Right renal pelvis (tissue), 4 donors: ENCODE measurements at regions not wholly inside any gene's neighbourhood (a gene's known extent, or its start where the extent isn't known, plus 50 kb on each side); places are given as distances from the start of the nearest gene placed in this dataset.

Experiments
- DNase-seq, 4 donors: peaks; one replicate each; pipeline ENCODE4 v3.0.0-alpha.2; 2013; ENCODE audit warnings: low read depth in 4 of 4, low spot score in 3 of 4, missing footprints in 1 of 4

GRCh38 chr9:88233091-88233490 lies 94.8 kb upstream of the SPATA31C2 start:
- DNase-seq: no peak

DNA sequence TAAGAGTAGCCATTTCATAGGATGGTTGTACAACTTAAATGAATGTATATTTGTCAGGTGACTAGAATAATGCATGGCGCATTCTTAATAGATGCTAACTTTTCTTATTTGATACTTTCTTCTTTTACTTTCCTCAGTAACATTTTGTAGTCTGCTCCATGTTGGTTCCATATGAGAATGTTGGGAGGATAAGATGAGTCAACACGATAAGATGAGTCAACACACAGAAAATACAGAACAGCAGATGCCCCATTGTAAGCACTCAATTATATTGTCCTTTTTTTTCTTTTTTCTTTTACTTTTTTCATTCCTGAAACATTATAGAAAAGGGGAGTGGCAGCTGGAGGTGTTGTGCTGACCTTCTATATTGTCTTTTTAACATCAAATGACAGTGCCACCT lies 92.3 kb upstream of the SPATA31C2 start:
- DNase-seq: no peak

DNA sequence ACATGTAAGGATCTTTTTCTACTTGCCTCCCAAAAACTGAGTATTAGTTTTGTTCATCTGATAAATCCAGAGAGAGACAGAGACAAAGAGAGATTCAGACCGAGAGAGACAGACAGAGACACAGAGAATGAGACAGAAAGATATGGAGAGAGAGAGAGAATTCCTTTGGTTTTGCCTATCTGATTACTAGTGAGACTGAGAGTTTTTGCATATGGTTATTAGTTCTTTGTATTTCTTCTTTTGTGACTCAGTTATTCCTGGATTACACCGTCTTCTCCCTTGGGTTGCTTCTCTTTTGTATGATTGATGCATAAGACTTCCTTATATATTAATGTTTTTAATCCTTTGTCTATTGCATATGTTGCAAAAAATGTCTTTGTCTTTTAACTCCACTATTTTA lies 91.2 kb upstream of the SPATA31C2 start:
- no peak for DNase-seq

DNA sequence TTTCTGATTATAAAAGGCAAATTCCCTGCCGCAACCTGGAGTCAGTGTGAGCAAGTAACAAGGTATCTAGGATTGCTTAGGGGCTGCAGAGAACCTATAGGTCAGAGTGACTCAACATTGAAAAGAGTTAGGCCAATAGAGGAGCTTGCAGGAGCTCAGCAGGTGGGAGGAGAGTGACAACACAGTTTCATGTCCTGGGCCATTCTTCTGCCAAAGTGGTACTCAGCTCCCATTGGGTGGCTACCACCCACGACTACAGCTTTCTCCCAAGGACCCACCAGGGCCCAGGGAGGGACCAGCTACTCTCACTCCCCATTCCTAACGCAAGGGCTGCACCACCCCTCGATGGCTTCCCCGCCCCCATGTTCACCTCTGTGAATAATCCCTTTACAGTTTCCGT lies 86.7 kb upstream of the SPATA31C2 start:
- DNase-seq: no peak

- DNase-seq: no peak
Observed at GRCh38 chr9:88221105-88221504, 82.8 kb upstream of the SPATA31C2 start.

GRCh38 chr9:88220652-88221051 lies 82.4 kb upstream of the SPATA31C2 start:
- no peak for DNase-seq

- DNase-seq: no peak
Observed at GRCh38 chr9:88219601-88220000, 81.3 kb upstream of the SPATA31C2 start.

DNA sequence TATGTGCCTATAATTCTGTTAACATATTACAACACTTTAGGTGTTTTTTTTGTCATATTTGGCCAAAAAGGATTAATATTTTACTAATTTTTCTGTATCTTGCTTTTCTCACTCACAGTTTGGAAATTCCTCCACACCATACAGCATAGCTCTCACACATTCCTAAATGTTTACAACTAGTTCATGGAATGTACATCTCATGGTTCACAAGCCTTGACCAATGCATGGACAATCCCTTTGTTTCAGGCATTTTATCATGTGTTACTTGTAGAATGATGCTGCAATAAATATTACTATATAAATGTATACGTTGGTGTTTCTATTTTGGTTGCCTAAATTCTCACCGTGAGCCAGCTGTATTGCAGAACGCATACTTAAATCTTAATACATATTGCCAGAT lies 80.5 kb upstream of the SPATA31C2 start:
- DNase-seq: no peak

GRCh38 chr9:88216126-88216995 lies 78.1 kb upstream of the SPATA31C2 start:
- no peak for DNase-seq

- no peak for DNase-seq
Observed at GRCh38 chr9:88215196-88216125, 77.2 kb upstream of the SPATA31C2 start.

DNA sequence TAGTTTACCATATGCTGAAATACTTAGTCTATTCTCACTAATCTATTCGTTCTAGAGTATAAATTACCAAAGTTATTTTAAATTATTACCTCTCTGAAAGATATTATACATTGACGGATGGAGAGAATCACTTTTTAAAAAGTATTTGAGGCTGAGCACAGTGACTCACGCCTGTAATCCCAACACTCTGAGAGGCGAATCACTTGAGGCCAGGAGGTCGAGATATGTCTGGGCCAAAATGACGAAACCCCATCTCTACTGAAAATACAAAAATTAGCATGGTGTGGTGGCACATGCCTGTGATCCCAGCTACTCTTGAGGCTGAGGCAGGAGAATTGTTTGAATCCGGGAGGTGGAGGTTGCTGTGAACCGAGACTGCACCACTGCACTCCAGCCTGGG lies 64.0 kb upstream of the SPATA31C2 start:
- DNase-seq: no peak

GRCh38 chr9:88198341-88198807 lies 60.1 kb upstream of the SPATA31C2 start:
- DNase-seq: no peak

DNA sequence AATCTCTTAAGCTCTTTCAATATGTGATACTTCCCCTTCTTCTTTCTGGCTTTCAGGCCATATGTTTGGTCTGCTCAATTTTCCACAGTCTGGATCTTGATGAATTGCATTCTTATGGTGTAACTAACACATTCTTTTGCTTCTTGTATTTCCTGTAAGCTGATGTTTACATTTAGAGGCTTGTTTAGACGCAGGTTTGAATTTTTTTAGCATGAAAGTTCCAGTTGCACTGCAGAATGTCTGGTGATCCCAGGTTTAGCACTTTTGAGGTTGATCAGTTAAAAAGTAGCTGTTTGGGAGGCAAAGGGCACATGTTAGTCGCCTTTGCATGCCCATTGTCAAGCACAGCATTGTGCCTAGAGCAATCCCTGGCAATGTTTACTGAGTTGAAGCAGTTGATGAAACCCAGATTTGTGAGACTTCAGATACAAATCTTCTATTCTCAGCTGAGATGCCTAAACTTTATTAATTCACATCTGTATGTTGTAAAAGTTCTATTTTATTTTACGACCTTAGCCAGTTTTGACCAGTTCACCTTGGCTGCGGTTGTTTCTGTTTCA lies 59.6 kb upstream of the SPATA31C2 start:
- DNase-seq: no peak

DNA sequence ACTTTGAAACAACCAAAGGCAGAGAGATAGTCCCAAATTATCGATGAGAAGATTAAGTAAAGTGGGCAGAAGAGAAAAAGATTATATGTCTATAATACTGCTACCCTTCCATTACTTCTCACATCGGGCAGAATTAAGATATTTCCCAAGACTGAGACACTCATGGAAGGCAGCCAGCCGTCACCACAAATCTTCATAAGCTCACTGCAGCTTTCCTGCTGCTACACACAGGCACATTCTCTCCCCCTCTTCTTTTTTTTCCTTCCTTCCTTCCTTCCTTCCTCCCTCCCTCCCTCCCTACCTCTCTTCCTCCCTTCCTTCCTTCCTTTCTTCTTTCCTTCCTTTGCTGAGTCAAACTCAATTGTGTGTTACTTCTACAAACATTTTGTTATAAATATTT lies 58.7 kb upstream of the SPATA31C2 start:
- DNase-seq: no peak

DNA sequence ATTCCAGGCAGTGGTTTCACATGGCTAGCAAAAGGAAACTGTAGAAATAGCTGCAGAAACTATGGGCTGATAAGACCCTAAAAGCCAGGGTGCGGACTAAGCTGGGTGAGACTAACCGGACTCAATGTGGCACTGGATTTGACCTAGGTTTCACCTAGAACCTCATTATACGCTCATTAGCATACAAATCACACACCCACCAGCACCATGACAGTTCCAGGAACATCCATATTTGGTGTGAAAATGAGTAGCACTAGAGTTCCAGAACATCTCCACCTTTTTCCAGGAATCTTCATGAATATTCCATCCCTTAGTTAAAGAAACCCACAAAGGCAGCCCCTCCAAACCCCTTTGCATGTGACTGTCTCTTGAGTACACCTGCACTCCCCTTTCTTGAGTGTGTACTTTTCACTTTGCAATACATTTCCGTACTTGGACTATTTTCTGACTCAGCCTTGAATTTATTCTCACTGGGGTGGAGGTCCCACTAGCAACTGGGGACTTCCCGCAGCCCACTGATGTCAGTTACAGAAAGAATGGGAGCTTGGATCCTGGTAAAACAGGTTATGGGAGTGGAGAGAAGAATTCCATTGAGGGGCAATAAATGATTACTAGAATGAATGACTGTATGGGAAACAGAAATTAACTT lies 58.0 kb upstream of the SPATA31C2 start:
- no peak for DNase-seq

GRCh38 chr9:88193766-88194165 lies 55.5 kb upstream of the SPATA31C2 start:
- DNase-seq: no peak

DNA sequence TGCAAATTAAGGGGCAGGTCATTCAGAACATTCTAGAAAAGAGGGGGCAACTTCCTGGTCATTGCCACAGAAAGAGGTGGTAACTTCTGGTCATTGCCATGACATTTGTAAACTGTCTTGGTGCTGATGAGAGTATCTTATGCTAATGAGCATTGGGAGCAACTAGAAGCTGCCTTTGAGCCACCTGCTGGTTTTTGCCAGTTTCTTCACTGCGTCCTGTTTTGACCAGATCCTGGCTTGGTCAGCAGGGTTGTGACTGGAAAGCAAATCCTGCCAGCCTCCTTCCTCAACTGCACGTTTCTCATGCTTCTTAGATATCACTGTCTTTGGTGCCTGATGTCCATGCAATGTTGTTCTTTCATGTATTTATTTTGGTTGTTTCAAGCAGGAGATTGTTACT lies 53.2 kb upstream of the SPATA31C2 start:
- no peak for DNase-seq

- no peak for DNase-seq
Observed at GRCh38 chr9:88189371-88189770, 51.1 kb upstream of the SPATA31C2 start.
